Stimulated activated CD8-positive, alpha-beta memory T cell treated with anti-CD3 and anti-CD28 coated beads, Interleukin-7, amount 100 ng/mL, for 24 hours (primary cell): ENCODE measurements at regions not wholly inside any gene's neighbourhood (a gene's known extent, or its start where the extent isn't known, plus 50 kb on each side); places are given as distances from the start of the nearest gene placed in this dataset.
A peak's percentile ranks its signal among the peaks of the same experiment; 100 is the strongest.
"Not testable (repeated sequence)": the region's sequence is repeated elsewhere in the genome, so short reads cannot be mapped to it uniquely, and the experiment has no call there.

Experiments used
- DNase-seq: peaks from one replicate; pipeline ENCODE4 v3.0.0-alpha.2; 2020; ENCODE audit warnings: low read depth

- DNase-seq, result peak; percentile 46
These were observed 84.6 kb upstream of the ZNG1F start for GRCh38 chr9:41273549-41274267.

GRCh38 chr9:41272879-41273548 is 83.9 kb upstream of the ZNG1F start:
- not testable (repeated sequence) for DNase-seq

GRCh38 chr9:41270992-41271391 is 81.9 kb upstream of the ZNG1F start:
- not testable (repeated sequence) for DNase-seq

GRCh38 chr9:41269471-41269870 is 80.4 kb upstream of the ZNG1F start:
- not testable (repeated sequence) for DNase-seq

- DNase-seq, result not testable (repeated sequence)
These were observed 79.9 kb upstream of the ZNG1F start for GRCh38 chr9:41269054-41269453.

GRCh38 chr9:41266602-41267001 is 77.5 kb upstream of the ZNG1F start:
- not testable (repeated sequence) for DNase-seq

- DNase-seq, result not testable (repeated sequence)
These were observed 76.9 kb upstream of the ZNG1F start for GRCh38 chr9:41266000-41266399.

GRCh38 chr9:41251973-41252372 is 62.9 kb upstream of the ZNG1F start:
- not testable (repeated sequence) for DNase-seq

- DNase-seq, result not testable (repeated sequence)
These were observed 62.0 kb upstream of the ZNG1F start for GRCh38 chr9:41251101-41251500.

- DNase-seq, result not testable (repeated sequence)
These were observed 57.6 kb upstream of the ZNG1F start for GRCh38 chr9:41246702-41247101.
